A549 (cell line): ENCODE measurements at regions not wholly inside any gene's neighbourhood (a gene's known extent, or its start where the extent isn't known, plus 50 kb on each side); places are given as distances from the start of the nearest gene placed in this dataset.

Experiments
- ATAC-seq, 2 experiments: fragments of 200-7000 bp in 1 of 2; fragments of >200 bp in 1 of 2; cut with Nextera tagmentation in 1 of 2; cut with Tn5 transposase in 1 of 2; 3 replicates each; pipeline versions ENCODE4 v1.8.0 to v1.9.1; 2018 to 2020; ENCODE audit warnings: mild to moderate bottlenecking in 1 of 2, moderate library complexity in 1 of 2
- CTCF ChIA-PET: fragments of 300-600 bp; sonication (Branson Sonifier 250); formaldehyde crosslinking; extraction: SDS; loops from one replicate; lab custom pipeline; 2021; ENCODE audit warnings: antibody characterized with exemption, inconsistent platforms; lab: Yijun Ruan, JAX
- POLR2A ChIA-PET: fragments of 350-600 bp; formaldehyde crosslinking; extraction: SDS; loops from one replicate; lab custom pipeline; 2021; ENCODE audit warnings: antibody characterized with exemption, inconsistent platforms; lab: Yijun Ruan, JAX
- DNase-seq, 2 experiments: peaks; one replicate each; pipeline versions ENCODE4 v3.0.0 to v3.0.0-alpha.2; 2011 to 2016; ENCODE audit warnings: low read depth in 1 of 2, low spot score in 1 of 2
- FAIRE-seq: peaks from 2 replicates; lab custom pipeline; 2011; peaks lifted over from hg19 to GRCh38; lab: Jason Lieb, UNC
- H3K27ac ChIP-seq, 2 experiments: fragments of >200 bp; sonication (Bioruptor Twin); formaldehyde crosslinking; 3 replicates each; pipeline ENCODE4 v1.5.1; 2016 to 2017
- H3K4me1 ChIP-seq: fragments of >200 bp; sonication (Bioruptor Twin); formaldehyde crosslinking; 3 replicates; pipeline ENCODE4 v1.6.1; 2016
- H3K4me2 ChIP-seq: fragments of >200 bp; sonication (Bioruptor Twin); formaldehyde crosslinking; 3 replicates; pipeline ENCODE4 v1.6.1; 2016
- H3K4me3 ChIP-seq: fragments of >200 bp; sonication (Bioruptor Twin); formaldehyde crosslinking; 3 replicates; pipeline ENCODE4 v1.5.1; 2016
- H3K9me3 ChIP-seq: fragments of >200 bp; sonication (Bioruptor Twin); formaldehyde crosslinking; 3 replicates; pipeline ENCODE4 v1.6.1; 2016
- BHLHE40 ChIP-seq: IDR thresholded peaks from 2 replicates; pipeline ENCODE4 v1.6.1; 2012; ENCODE audit warnings: low read depth, low read length, inconsistent platforms
- EHF ChIP-seq: fragments of 250-450 bp; sonication (Bioruptor Pico); IDR thresholded peaks from 2 replicates; pipeline ENCODE4 v1.5.0; 2020; ENCODE audit warnings: mild to moderate bottlenecking
- EHMT2 ChIP-seq: fragments of 200-600 bp; sonication (generic); IDR thresholded peaks from 2 replicates; pipeline ENCODE4 v1.6.1; 2016; ENCODE audit warnings: antibody characterized with exemption, low read depth, mild to moderate bottlenecking, moderate library complexity
- EP300 ChIP-seq, 2 experiments: fragments of >200 bp; sonication (Bioruptor Twin); formaldehyde crosslinking; IDR thresholded peaks; 2 replicates in 1 of 2; 3 replicates in 1 of 2; pipeline ENCODE4 v1.6.1; 2016 to 2017
- FOSL2 ChIP-seq, 2 experiments: fragments of 450-650 bp in 1 of 2; fragments of >200 bp in 1 of 2; sonication (Bioruptor Twin) in 1 of 2; formaldehyde crosslinking; IDR thresholded peaks; 2 replicates each; pipeline versions ENCODE4 v1.5.0 to v1.6.1; 2016 to 2020; ENCODE audit warnings: mild to moderate bottlenecking in 1 of 2, moderate library complexity in 1 of 2
- GATA3 ChIP-seq: IDR thresholded peaks from 2 replicates; pipeline ENCODE4 v1.6.1; 2012; ENCODE audit warnings: borderline replicate concordance
- HES2 ChIP-seq: fragments of >200 bp; sonication (Bioruptor Twin); formaldehyde crosslinking; IDR thresholded peaks from 2 replicates; pipeline ENCODE4 v1.6.1; 2016
- HEYL ChIP-seq: fragments of 250-450 bp; sonication (Bioruptor Pico); IDR thresholded peaks from 2 replicates; pipeline ENCODE4 v1.8.0; 2021; ENCODE audit warnings: mild to moderate bottlenecking, moderate library complexity
- HMGXB4 ChIP-seq: fragments of 250-450 bp; sonication (Bioruptor Pico); IDR thresholded peaks from 2 replicates; pipeline ENCODE4 v1.5.0; 2021; ENCODE audit warnings: mild to moderate bottlenecking, moderate library complexity, borderline replicate concordance
- JUN ChIP-seq, 2 experiments: fragments of >200 bp; sonication (Bioruptor Twin); formaldehyde crosslinking; IDR thresholded peaks; 2 replicates in 1 of 2; 3 replicates in 1 of 2; pipeline ENCODE4 v1.6.1; 2016 to 2017
- JUNB ChIP-seq: fragments of >200 bp; sonication (Bioruptor Twin); formaldehyde crosslinking; IDR thresholded peaks from 2 replicates; pipeline ENCODE4 v1.6.1; 2016
- NFE2L2 ChIP-seq: fragments of 150-350 bp; conservative IDR thresholded peaks from 2 replicates; pipeline ENCODE4 v1.6.1; 2014; ENCODE audit warnings: low read length
- NPAS2 ChIP-seq: fragments of 250-450 bp; sonication (Bioruptor Pico); IDR thresholded peaks from 2 replicates; pipeline ENCODE4 v1.8.0; 2022; ENCODE audit warnings: mild to moderate bottlenecking, moderate library complexity, borderline replicate concordance
- NR3C1 ChIP-seq: fragments of >200 bp; sonication (Bioruptor Twin); formaldehyde crosslinking; IDR thresholded peaks from 3 replicates; pipeline ENCODE4 v1.6.1; 2017
- PHF8 ChIP-seq: fragments of 200-600 bp; sonication (generic); IDR thresholded peaks from 2 replicates; pipeline ENCODE4 v1.6.1; 2016; ENCODE audit warnings: low read depth, mild to moderate bottlenecking, antibody characterized with exemption, moderate library complexity, borderline replicate concordance
- RAD21 ChIP-seq, 2 experiments: fragments of >200 bp in 1 of 2; sonication (Bioruptor Twin) in 1 of 2; formaldehyde crosslinking in 1 of 2; IDR thresholded peaks in 1 of 2; conservative IDR thresholded peaks in 1 of 2; 2 replicates in 1 of 2; 3 replicates in 1 of 2; pipeline ENCODE4 v1.6.1; 2012 to 2018; ENCODE audit warnings: inconsistent platforms in 1 of 2
- RARB ChIP-seq: fragments of 250-450 bp; sonication (Bioruptor Pico); IDR thresholded peaks from 2 replicates; pipeline ENCODE4 v1.8.0; 2021; ENCODE audit warnings: mild to moderate bottlenecking, moderate library complexity
- RCOR1 ChIP-seq: fragments of 150-350 bp; IDR thresholded peaks from 2 replicates; pipeline ENCODE4 v1.6.1; 2014; ENCODE audit warnings: antibody characterized with exemption, low read length, low read depth
- SREBF2 ChIP-seq: fragments of 450-650 bp; IDR thresholded peaks from 2 replicates; pipeline ENCODE4 v1.6.1; 2014; ENCODE audit warnings: mild to moderate bottlenecking, moderate library complexity
- ZFP36 ChIP-seq: fragments of 450-650 bp; IDR thresholded peaks from 2 replicates; pipeline ENCODE4 v1.6.1; 2014; ENCODE audit warnings: borderline replicate concordance; ENCODE audit not compliant: partially characterized antibody
- WGBS: methylation state at CpG from one replicate; pipeline ENCODE4 v1.1.6; 2017; ENCODE audit errors: missing lambda C conversion rate; 5-methylcytosine and 5-hydroxymethylcytosine counted together
- TF ChIP-seq, protein P1 (sequence below): fragments of >200 bp; sonication (Bioruptor Twin); formaldehyde crosslinking; IDR thresholded peaks from 3 replicates; pipeline ENCODE4 v1.5.1; 2016
- TF ChIP-seq, protein P2 (sequence below): fragments of 200-600 bp; sonication (generic); IDR thresholded peaks from 2 replicates; pipeline ENCODE4 v1.6.1; 2016; ENCODE audit warnings: antibody characterized with exemption, mild to moderate bottlenecking, moderate library complexity
- TF ChIP-seq, protein P3 (sequence below): IDR thresholded peaks from 2 replicates; pipeline ENCODE4 v1.6.1; 2012
- TF ChIP-seq, protein P4 (sequence below): fragments of 150-350 bp; IDR thresholded peaks from 2 replicates; pipeline ENCODE4 v1.6.1; 2014; ENCODE audit warnings: low read depth, mild to moderate bottlenecking, low read length

DNA sequence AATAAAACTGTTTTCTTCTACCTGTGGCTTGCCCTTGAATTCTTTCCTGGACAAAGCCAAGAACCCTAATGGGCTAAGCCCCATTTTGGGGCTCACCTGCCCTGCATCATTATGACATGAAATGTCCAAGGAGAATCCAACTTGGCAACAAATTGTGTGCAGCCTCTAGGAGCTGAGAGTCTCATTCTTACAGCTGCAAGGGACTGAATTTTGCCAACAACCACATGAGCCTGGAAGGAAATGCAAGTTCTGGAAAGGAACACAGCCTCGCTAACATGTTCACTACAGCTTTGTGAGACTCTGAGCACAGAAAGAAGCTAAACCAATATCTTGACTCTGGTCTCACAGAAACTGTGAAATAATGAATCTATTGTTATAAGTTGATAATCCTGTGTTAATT is 94.8 kb upstream of the CDH12 start:
- ChIA-PET POLR2A (no interaction called here), CTCF (no interaction called here)
- no peak overlapping the region for H3K4me2 ChIP-seq
- no peaks in the 10 kb centered on the region for H3K9me3 ChIP-seq
- no peak for ATAC-seq
- TF ChIP-seq, protein P1, sequence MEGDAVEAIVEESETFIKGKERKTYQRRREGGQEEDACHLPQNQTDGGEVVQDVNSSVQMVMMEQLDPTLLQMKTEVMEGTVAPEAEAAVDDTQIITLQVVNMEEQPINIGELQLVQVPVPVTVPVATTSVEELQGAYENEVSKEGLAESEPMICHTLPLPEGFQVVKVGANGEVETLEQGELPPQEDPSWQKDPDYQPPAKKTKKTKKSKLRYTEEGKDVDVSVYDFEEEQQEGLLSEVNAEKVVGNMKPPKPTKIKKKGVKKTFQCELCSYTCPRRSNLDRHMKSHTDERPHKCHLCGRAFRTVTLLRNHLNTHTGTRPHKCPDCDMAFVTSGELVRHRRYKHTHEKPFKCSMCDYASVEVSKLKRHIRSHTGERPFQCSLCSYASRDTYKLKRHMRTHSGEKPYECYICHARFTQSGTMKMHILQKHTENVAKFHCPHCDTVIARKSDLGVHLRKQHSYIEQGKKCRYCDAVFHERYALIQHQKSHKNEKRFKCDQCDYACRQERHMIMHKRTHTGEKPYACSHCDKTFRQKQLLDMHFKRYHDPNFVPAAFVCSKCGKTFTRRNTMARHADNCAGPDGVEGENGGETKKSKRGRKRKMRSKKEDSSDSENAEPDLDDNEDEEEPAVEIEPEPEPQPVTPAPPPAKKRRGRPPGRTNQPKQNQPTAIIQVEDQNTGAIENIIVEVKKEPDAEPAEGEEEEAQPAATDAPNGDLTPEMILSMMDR: no peak
- TF ChIP-seq NFE2L2 (no peak), ZFP36 (no peak), NPAS2 (no peak), JUN (IDR thresholded peaks at IDR 0.05) (no peak), JUNB (no peak)
- TF ChIP-seq, all 56 proteins: peak for 0
- WGBS: 9% methylated on average over 1 of the region's 1 CpG
- Histone ChIP-seq H3K4me1 (no peaks in the 10 kb centered on the region), H3K4me3 (no peak overlapping the region), H3K27ac (no peak overlapping the region)
- no peak for DNase-seq
- FAIRE-seq: no peak

GRCh38 chr5:22938362-22938761 is 85.2 kb upstream of the CDH12 start:
- H3K9me3 ChIP-seq: no peaks in the 10 kb centered on the region
- no peaks in the 10 kb centered on the region for H3K4me1 ChIP-seq
- POLR2A ChIA-PET: no interaction called here
- TF ChIP-seq RAD21 (conservative IDR thresholded peaks at IDR 0.05 in 1 of 2, IDR thresholded peaks at IDR 0.05 in 1 of 2) (no peak), RCOR1 (no peak)
- TF ChIP-seq, all 56 proteins: peak for 0
- ATAC-seq: no peak
- Histone ChIP-seq H3K4me3 (no peak overlapping the region), H3K27ac (no peak overlapping the region), H3K4me2 (no peak overlapping the region)
- no peak for DNase-seq
- 21% methylated on average over 4 of the region's 4 CpGs for WGBS
- no peak for FAIRE-seq
- CTCF ChIA-PET: no interaction called here

GRCh38 chr5:22928821-22929482 is 75.8 kb upstream of the CDH12 start:
- POLR2A ChIA-PET: no interaction called here
- no peak overlapping the region for H3K27ac ChIP-seq
- H3K9me3 ChIP-seq: no peaks in the 10 kb centered on the region
- 0% methylated on average over 1 of the region's 1 CpG for WGBS
- ATAC-seq (no peak), FAIRE-seq (no peak), DNase-seq (no peak)
- CTCF ChIA-PET: no interaction called here
- TF ChIP-seq NPAS2 (no peak), EHMT2 (no peak), RARB (no peak), EP300 (IDR thresholded peaks at IDR 0.05) (no peak), EHF (CRISPR knock-in tag) (no peak), NR3C1 (no peak), GATA3 (no peak), JUN (IDR thresholded peaks at IDR 0.05) (no peak), HEYL (CRISPR knock-in tag) (no peak), PHF8 (no peak), HES2 (no peak), BHLHE40 (no peak), HMGXB4 (CRISPR knock-in tag) (no peak), FOSL2 (IDR thresholded peaks at IDR 0.05) (no peak), FOSL2 (CRISPR knock-in tag; IDR thresholded peaks at IDR 0.05) (no peak), SREBF2 (no peak)
- TF ChIP-seq, protein P2, sequence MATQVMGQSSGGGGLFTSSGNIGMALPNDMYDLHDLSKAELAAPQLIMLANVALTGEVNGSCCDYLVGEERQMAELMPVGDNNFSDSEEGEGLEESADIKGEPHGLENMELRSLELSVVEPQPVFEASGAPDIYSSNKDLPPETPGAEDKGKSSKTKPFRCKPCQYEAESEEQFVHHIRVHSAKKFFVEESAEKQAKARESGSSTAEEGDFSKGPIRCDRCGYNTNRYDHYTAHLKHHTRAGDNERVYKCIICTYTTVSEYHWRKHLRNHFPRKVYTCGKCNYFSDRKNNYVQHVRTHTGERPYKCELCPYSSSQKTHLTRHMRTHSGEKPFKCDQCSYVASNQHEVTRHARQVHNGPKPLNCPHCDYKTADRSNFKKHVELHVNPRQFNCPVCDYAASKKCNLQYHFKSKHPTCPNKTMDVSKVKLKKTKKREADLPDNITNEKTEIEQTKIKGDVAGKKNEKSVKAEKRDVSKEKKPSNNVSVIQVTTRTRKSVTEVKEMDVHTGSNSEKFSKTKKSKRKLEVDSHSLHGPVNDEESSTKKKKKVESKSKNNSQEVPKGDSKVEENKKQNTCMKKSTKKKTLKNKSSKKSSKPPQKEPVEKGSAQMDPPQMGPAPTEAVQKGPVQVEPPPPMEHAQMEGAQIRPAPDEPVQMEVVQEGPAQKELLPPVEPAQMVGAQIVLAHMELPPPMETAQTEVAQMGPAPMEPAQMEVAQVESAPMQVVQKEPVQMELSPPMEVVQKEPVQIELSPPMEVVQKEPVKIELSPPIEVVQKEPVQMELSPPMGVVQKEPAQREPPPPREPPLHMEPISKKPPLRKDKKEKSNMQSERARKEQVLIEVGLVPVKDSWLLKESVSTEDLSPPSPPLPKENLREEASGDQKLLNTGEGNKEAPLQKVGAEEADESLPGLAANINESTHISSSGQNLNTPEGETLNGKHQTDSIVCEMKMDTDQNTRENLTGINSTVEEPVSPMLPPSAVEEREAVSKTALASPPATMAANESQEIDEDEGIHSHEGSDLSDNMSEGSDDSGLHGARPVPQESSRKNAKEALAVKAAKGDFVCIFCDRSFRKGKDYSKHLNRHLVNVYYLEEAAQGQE: no peak
- TF ChIP-seq, protein P3, sequence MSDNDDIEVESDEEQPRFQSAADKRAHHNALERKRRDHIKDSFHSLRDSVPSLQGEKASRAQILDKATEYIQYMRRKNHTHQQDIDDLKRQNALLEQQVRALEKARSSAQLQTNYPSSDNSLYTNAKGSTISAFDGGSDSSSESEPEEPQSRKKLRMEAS: no peak
- TF ChIP-seq, protein P4, sequence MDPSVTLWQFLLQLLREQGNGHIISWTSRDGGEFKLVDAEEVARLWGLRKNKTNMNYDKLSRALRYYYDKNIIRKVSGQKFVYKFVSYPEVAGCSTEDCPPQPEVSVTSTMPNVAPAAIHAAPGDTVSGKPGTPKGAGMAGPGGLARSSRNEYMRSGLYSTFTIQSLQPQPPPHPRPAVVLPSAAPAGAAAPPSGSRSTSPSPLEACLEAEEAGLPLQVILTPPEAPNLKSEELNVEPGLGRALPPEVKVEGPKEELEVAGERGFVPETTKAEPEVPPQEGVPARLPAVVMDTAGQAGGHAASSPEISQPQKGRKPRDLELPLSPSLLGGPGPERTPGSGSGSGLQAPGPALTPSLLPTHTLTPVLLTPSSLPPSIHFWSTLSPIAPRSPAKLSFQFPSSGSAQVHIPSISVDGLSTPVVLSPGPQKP: no peak
- no peaks in the 10 kb centered on the region for H3K4me1 ChIP-seq
- no peak overlapping the region for H3K4me2 ChIP-seq
- no peak overlapping the region for H3K4me3 ChIP-seq
